ENCODE measurements at regions not wholly inside any gene's neighbourhood (a gene's known extent, or its start where the extent isn't known, plus 50 kb on each side); places are given as distances from the start of the nearest gene placed in this dataset.

DNA sequence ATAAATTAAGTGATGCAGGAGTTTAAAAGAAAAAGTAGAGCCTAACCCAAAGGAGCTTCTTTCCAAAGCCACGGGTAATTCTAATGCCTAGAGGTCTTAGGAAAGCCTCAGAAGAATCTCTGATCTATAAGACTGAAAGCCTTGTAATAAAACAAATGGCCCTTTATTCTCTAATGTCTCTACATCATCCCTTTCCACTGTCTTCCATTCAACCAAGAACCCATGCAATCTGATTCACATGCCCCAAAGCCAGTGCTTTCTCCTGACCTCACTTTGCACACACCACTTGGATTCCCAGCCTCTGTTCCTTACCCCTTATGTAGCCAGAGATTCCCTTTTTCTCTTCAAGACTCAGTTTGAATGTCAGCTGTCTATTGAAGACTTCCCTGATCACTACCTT, 252.9 kb upstream of the NRSN1 start (continued):
- no peak for TF ChIP-seq ZNF433 (tag by site-specific recombination; IDR thresholded peaks at IDR 0.05; ENCODE audit: low read depth)
- no peak for TF ChIP-seq HOXA7 (CRISPR knock-in tag; IDR thresholded peaks at IDR 0.05; ENCODE audit: borderline replicate concordance)

DNA sequence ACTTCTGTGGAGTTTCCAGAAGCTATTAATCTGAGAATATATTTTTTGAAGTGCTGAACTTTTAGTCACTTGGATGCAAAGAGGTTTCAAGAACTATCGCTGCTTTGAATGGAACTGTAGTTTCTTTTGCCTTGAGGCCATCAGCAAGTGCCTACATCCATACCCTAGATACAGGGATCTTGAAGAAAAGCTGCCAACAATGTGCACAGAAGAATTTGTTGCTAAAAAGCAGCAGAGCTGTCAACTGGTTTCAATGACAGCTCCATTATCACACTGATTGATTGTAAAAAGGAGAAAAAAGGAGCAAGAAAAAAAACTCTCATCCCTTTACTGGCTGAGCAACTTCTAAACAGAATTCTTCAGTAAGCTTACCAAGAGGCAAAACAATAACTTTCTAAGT, 251.0 kb upstream of the NRSN1 start:
- CTCF ChIA-PET: interaction anchor here (0.6 kb wide), 1 partner anchor 14 kb away, joined by 3 read pairs; no protein-coding TSS in a partner anchor
- POLR2A ChIA-PET: no interaction called here
- Histone ChIP-seq H3K27ac (ENCODE audit: extremely low read depth, low read depth, low read length) (no peak overlapping the region), H3K36me3 (ENCODE audit: control insufficient read depth in 2 of 2, insufficient read depth in 1 of 2, low read length in 2 of 2) (no peaks in the 10 kb centered on the region), H3K4me1 (ENCODE audit: control insufficient read depth, insufficient read depth, low read length) (no peaks in the 10 kb centered on the region), H3K4me3 (ENCODE audit: low read depth, low read length) (no peak overlapping the region), H3K9me3 (ENCODE audit: control insufficient read depth, insufficient read depth, low read depth, low read length) (no peaks in the 10 kb centered on the region)
- TF ChIP-seq ZNF530 (tag by site-specific recombination; IDR thresholded peaks at IDR 0.05; ENCODE audit: low read depth) (no peak), ZNF596 (tag by site-specific recombination; IDR thresholded peaks at IDR 0.05) (no peak), ZNF121 (tag by site-specific recombination; IDR thresholded peaks at IDR 0.05) (no peak), ZNF548 (tag by site-specific recombination; IDR thresholded peaks at IDR 0.05) (no peak), ZNF302 (tag by site-specific recombination; IDR thresholded peaks at IDR 0.05; ENCODE audit: low read depth) (no peak), ZNF133 (tag by site-specific recombination; IDR thresholded peaks at IDR 0.05) (no peak), FEZF1 (tag by site-specific recombination; IDR thresholded peaks at IDR 0.05) (no peak), ZSCAN23 (tag by site-specific recombination; IDR thresholded peaks at IDR 0.05) (no peak), ZNF37A (tag by site-specific recombination; IDR thresholded peaks at IDR 0.05) (no peak), IKZF3 (tag by site-specific recombination; IDR thresholded peaks at IDR 0.05) (no peak), ZNF660 (tag by site-specific recombination; IDR thresholded peaks at IDR 0.05) (no peak), ZBTB17 (tag by site-specific recombination; IDR thresholded peaks at IDR 0.05) (no peak), YY1 (tag by site-specific recombination; IDR thresholded peaks at IDR 0.05) (no peak), ZNF747 (tag by site-specific recombination; IDR thresholded peaks at IDR 0.05) (no peak), ZNF658 (tag by site-specific recombination; IDR thresholded peaks at IDR 0.05) (no peak), ZNF202 (tag by site-specific recombination; IDR thresholded peaks at IDR 0.05; ENCODE audit: borderline replicate concordance) (no peak), ZBTB1 (tag by site-specific recombination; IDR thresholded peaks at IDR 0.05) (no peak), MEIS1 (CRISPR knock-in tag; IDR thresholded peaks at IDR 0.05; ENCODE audit: borderline replicate concordance) (no peak), ZNF473 (tag by site-specific recombination; IDR thresholded peaks at IDR 0.05) (no peak)
- TF ChIP-seq, protein P1, sequence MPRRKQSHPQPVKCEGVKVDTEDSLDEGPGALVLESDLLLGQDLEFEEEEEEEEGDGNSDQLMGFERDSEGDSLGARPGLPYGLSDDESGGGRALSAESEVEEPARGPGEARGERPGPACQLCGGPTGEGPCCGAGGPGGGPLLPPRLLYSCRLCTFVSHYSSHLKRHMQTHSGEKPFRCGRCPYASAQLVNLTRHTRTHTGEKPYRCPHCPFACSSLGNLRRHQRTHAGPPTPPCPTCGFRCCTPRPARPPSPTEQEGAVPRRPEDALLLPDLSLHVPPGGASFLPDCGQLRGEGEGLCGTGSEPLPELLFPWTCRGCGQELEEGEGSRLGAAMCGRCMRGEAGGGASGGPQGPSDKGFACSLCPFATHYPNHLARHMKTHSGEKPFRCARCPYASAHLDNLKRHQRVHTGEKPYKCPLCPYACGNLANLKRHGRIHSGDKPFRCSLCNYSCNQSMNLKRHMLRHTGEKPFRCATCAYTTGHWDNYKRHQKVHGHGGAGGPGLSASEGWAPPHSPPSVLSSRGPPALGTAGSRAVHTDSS (tag by site-specific recombination; IDR thresholded peaks at IDR 0.05): no peak

DNA sequence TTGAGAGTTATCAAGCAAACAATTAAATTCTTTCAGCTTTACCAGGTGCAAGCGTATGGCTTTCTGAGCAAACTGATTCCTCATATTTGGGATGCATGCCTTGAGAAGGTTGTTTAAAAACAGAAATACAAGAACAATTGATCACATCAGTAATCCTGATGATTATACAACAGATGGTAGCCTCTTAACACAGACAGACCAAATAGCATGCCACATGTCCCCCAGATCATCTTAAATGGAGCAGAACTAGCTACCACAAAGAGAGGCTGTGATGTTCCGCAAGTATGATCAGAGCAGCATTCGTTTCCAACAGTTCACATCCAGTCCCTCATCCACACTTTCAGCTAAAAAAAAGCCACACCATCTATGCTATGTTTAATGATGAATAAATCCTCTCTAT, 246.2 kb upstream of the NRSN1 start:
- ChIA-PET CTCF (no interaction called here), POLR2A (no interaction called here)
- TF ChIP-seq ZNF221 (tag by site-specific recombination; IDR thresholded peaks at IDR 0.05; ENCODE audit: borderline replicate concordance) (no peak), GLI4 (tag by site-specific recombination; IDR thresholded peaks at IDR 0.05) (no peak), ZNF24 (tag by site-specific recombination; IDR thresholded peaks at IDR 0.05) (no peak), SETDB1 (IDR thresholded peaks at IDR 0.05; ENCODE audit: insufficient read length, low read length) (no peak), REPIN1 (tag by site-specific recombination; IDR thresholded peaks at IDR 0.05; ENCODE audit: low read depth) (no peak)
- Histone ChIP-seq H3K9me3 (ENCODE audit: control insufficient read depth, insufficient read depth, low read depth, low read length) (no peaks in the 10 kb centered on the region), H3K4me1 (ENCODE audit: control insufficient read depth, insufficient read depth, low read length) (no peaks in the 10 kb centered on the region), H3K4me3 (ENCODE audit: low read depth, low read length) (no peak overlapping the region), H3K36me3 (ENCODE audit: control insufficient read depth in 2 of 2, insufficient read depth in 1 of 2, low read length in 2 of 2) (no peaks in the 10 kb centered on the region), H3K27ac (ENCODE audit: extremely low read depth, low read depth, low read length) (no peak overlapping the region)
